ENCODE measurements at regions not wholly inside any gene's neighbourhood (a gene's known extent, or its start where the extent isn't known, plus 50 kb on each side); places are given as distances from the start of the nearest gene placed in this dataset.

GRCh38 chr14:22262881-22263280 is 326.1 kb downstream of the DAD1 start:
- TF ChIP-seq CTCF (conservative IDR thresholded peaks at IDR 0.05; ENCODE audit: low read depth, low read length) (no peak), RAD21 (IDR thresholded peaks at IDR 0.05; ENCODE audit: low read length) (no peak), POLR2A (IDR thresholded peaks at IDR 0.05; ENCODE audit: low read depth, low read length) (no peak), MAZ (IDR thresholded peaks at IDR 0.05; ENCODE audit: borderline replicate concordance, low read depth, low read length) (no peak), ELK1 (IDR thresholded peaks at IDR 0.05; ENCODE audit: borderline replicate concordance, low read depth, low read length) (no peak), RFX5 (IDR thresholded peaks at IDR 0.05; ENCODE audit: low read depth, low read length) (no peak)

All from IMR-90 (cell line).